ENCODE measurements at regions not wholly inside any gene's neighbourhood (a gene's known extent, or its start where the extent isn't known, plus 50 kb on each side); places are given as distances from the start of the nearest gene placed in this dataset.

GRCh38 chr2:161557538-161557937 is 66.7 kb upstream of the SLC4A10 start:
- no peak for TF ChIP-seq POLR2A (IDR thresholded peaks at IDR 0.05)
- no peak for TF ChIP-seq CTCF (IDR thresholded peaks at IDR 0.05 in 8 of 11, conservative IDR thresholded peaks at IDR 0.05 in 3 of 11)
- no peak for TF ChIP-seq POLR2AphosphoS5 (IDR thresholded peaks at IDR 0.05)
